Skeletal muscle satellite cell (primary cell): ENCODE measurements at regions not wholly inside any gene's neighbourhood (a gene's known extent, or its start where the extent isn't known, plus 50 kb on each side); places are given as distances from the start of the nearest gene placed in this dataset.
A peak's percentile ranks its signal among the peaks of the same experiment; 100 is the strongest.

Experiments
- H3K27me3 ChIP-seq: 2 replicates; pipeline ENCODE4 v1.7.0; 2013; ENCODE audit warnings: low read length; ENCODE audit not compliant: control insufficient read depth, insufficient read depth
- H3K36me3 ChIP-seq: 2 replicates; pipeline ENCODE4 v1.7.0; 2013; ENCODE audit warnings: mild to moderate bottlenecking, control low read depth, low read length; ENCODE audit not compliant: insufficient read depth
- H3K4me1 ChIP-seq: 2 replicates; pipeline ENCODE4 v1.7.0; 2013; ENCODE audit warnings: low read length; ENCODE audit not compliant: control insufficient read depth, insufficient read depth
- H3K4me2 ChIP-seq: 2 replicates; pipeline ENCODE4 v1.7.0; 2013; ENCODE audit warnings: mild to moderate bottlenecking, low read length
- H3K4me3 ChIP-seq: 2 replicates; pipeline ENCODE4 v1.7.0; 2013; ENCODE audit warnings: low read length
- H3K9ac ChIP-seq: 2 replicates; pipeline ENCODE4 v1.7.0; 2013; ENCODE audit warnings: mild to moderate bottlenecking, low read depth, low read length, moderate library complexity
- H3K9me3 ChIP-seq: replicated peaks from 2 replicates; pipeline ENCODE4 v1.7.0; 2013; ENCODE audit warnings: mild to moderate bottlenecking, control low read depth, low read length

DNA sequence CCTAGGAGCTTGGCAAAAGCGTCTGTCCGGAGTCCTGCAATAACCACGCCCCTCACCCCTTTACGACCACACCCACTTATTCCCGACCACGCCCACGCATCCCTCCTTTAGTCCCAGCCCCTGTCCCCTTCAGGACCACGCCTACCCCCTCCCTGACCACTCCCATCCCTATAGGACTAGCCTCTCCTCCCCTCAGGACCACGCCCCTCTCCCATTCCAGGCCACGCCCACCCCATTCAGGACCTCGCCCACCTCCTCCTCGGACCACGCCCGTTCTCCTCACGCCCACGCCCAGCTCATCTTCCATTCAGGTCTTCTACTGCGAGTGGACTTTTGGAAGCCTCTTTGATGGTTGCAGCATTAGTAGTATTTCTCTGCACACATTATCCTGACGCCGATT lies 131.2 kb upstream of the STX18 start:
- Histone ChIP-seq H3K4me2 (no peak overlapping the region), H3K4me1 (no peaks in the 10 kb centered on the region), H3K9ac (no peak overlapping the region), H3K27me3 (peaks cover 10% of the 10 kb centered on the region), H3K4me3 (no peak overlapping the region), H3K9me3 (no peaks in the 10 kb centered on the region), H3K36me3 (no peaks in the 10 kb centered on the region)

DNA sequence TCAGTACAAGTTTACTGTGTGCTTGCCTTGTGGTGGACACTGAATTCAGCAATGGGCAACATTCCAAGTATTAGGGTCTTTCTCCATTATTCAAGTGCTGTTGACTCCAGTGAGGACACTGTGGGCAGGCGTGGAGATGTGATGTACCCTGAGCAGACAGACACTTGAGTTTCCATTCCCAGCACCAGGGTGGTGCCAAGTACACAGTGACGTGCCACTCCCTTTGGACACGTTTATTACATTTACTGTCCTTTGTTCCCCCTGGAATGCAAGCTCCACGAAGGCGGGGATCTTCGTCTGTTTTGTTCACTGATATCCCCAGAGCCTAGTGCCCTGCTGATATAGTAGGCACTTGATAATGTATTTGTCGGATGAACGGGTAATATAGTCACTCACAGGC lies 130.6 kb upstream of the STX18 start:
- peaks cover 2% of the 10 kb centered on the region for H3K4me1 ChIP-seq
- no peaks in the 10 kb centered on the region for H3K36me3 ChIP-seq
- peaks cover 13% of the 10 kb centered on the region for H3K27me3 ChIP-seq
- H3K4me2 ChIP-seq = no peak overlapping the region
- no peak overlapping the region for H3K9ac ChIP-seq
- H3K9me3 ChIP-seq = no peaks in the 10 kb centered on the region
- H3K4me3 ChIP-seq = no peak overlapping the region

DNA sequence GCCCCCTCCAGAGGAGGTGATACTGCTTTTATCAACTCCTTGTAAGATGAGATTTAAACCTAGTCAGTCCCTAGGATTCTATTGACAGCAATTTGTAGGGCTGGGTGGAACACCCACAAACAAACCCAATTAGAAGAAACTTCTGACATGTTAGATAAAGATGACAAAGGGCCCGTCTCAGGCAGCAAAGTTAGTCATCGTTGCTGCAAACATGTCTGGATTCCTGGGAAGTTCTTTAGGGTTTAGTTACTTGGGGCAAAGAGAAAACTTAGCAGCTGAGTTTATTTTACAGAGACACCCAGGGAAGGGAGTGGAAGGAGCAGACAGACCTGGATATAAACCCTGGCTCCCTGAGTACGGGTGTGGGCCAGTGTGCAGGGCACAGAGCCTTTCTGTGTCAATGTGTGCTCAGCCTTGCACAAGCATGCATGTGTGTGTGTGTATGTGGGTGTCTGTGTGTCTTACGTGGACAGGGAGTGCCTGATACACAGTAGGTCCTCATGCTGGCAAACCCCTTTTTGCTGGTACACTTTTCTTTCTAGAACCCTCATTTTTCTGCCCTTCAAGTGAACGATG lies 130.0 kb upstream of the STX18 start:
- H3K27me3 ChIP-seq = peaks cover 13% of the 10 kb centered on the region
- H3K4me1 ChIP-seq = peaks cover 7% of the 10 kb centered on the region
- H3K9me3 ChIP-seq = no peaks in the 10 kb centered on the region
- no peaks in the 10 kb centered on the region for H3K36me3 ChIP-seq
- no peak overlapping the region for H3K4me3 ChIP-seq
- H3K9ac ChIP-seq = no peak overlapping the region
- H3K4me2 ChIP-seq = no peak overlapping the region

- Histone ChIP-seq H3K4me2 (no peak overlapping the region), H3K4me1 (peaks cover 7% of the 10 kb centered on the region), H3K9me3 (no peaks in the 10 kb centered on the region), H3K4me3 (no peak overlapping the region), H3K9ac (no peak overlapping the region), H3K27me3 (peaks cover 13% of the 10 kb centered on the region), H3K36me3 (no peaks in the 10 kb centered on the region)
These were observed 129.0 kb upstream of the STX18 start for GRCh38 chr4:4670869-4671268.

DNA sequence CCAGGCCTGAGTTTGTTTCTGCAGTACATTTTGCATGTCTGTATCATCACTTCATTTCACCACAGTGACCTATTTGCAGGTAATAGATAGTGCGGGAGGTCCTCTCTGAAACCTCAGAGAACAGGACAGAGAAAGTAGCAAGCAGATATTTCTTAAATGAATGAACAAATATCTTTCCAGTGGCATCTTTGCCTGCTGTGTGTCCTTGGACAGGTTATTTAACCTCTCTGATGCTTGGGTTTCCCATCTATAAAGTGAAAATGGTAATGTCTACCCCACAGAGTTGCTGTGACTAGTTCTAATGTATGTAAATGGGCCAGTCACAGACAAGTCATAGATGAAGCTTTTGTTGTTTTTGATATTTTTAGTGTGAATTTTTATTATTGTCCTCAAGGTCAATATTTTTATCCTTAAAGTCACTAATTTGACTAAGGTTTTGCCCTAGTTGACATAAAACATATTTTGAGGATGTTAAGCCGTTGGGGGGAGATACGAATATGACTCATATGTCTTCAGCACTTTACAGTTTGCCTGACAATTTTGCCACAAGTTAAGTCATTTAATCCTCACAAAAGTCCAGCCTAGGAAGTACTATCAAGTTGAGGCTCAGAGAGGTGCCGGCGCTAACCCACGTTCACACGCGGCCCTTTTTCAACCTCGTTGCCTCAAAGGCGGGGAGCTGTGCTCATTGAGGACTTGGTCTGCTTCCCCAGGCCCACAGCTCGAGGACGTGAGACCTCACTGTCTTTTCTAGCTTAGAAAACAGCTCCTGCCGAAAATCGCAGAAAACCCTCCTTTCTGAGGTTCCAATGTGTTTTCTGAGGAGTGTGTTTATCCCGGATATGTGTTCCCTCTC lies 126.7 kb upstream of the STX18 start:
- Histone ChIP-seq H3K27me3 (peaks cover 5% of the 10 kb centered on the region), H3K4me2 (no peak overlapping the region), H3K4me3 (no peak overlapping the region), H3K9ac (no peak overlapping the region), H3K36me3 (no peaks in the 10 kb centered on the region), H3K4me1 (peaks cover 7% of the 10 kb centered on the region), H3K9me3 (no peaks in the 10 kb centered on the region)

DNA sequence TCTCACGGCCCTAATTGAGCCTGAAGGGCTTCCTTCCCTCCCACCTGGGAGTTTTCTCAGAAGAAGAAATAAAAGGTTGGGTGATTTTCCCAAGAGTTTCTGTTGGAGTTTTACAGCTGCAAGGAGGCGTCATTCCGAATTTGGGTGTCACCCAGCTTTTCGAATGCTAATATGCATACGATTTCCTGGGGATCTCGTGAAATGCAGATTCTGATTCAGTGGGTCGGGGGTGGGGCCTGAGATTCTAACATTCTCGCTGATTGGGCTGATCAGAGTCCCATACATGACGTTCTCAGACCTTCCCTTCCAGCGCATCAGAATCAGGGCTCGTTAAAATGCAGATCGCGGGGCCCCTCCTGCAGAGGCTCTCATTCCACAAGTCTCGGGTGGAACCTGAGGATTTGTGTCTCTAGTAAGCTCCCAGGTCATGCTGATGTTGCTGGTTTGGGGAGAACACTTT lies 125.8 kb upstream of the STX18 start:
- Histone ChIP-seq H3K9ac (no peak overlapping the region), H3K36me3 (no peaks in the 10 kb centered on the region), H3K27me3 (peaks cover 5% of the 10 kb centered on the region), H3K4me1 (peaks cover 14% of the 10 kb centered on the region), H3K9me3 (no peaks in the 10 kb centered on the region), H3K4me3 (no peak overlapping the region), H3K4me2 (peak overlapping the region; percentile 31)

- no peak overlapping the region for H3K4me3 ChIP-seq
- no peaks in the 10 kb centered on the region for H3K36me3 ChIP-seq
- H3K9ac ChIP-seq = no peak overlapping the region
- no peaks in the 10 kb centered on the region for H3K9me3 ChIP-seq
- H3K4me2 ChIP-seq = peak overlapping the region; percentile 31
- peaks cover 5% of the 10 kb centered on the region for H3K27me3 ChIP-seq
- peaks cover 17% of the 10 kb centered on the region for H3K4me1 ChIP-seq
These were observed 125.1 kb upstream of the STX18 start for GRCh38 chr4:4666693-4667621.

DNA sequence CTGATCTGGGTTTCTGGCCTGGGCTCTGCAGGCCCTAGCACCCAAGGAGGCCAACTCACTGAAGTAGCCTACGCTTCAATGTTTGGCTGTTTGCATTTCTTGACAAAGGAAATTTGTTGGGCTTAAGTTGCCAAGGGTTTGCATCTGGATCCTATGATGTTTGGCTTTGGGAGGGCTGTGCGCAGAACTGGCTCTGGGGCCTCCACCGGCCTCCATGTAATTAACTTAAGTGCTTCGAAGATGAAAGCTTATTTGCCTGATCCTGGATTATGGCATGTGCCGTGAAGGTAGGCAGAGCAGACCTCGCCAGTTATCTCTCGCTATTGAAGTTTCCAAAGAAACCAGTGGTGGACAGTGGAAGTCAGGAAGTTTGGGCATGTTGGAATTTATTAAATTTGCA lies 124.3 kb upstream of the STX18 start:
- no peak overlapping the region for H3K9ac ChIP-seq
- H3K4me1 ChIP-seq = peaks cover 20% of the 10 kb centered on the region
- no peak overlapping the region for H3K4me2 ChIP-seq
- H3K4me3 ChIP-seq = no peak overlapping the region
- H3K36me3 ChIP-seq = no peaks in the 10 kb centered on the region
- no peaks in the 10 kb centered on the region for H3K9me3 ChIP-seq
- peaks cover 5% of the 10 kb centered on the region for H3K27me3 ChIP-seq

- H3K4me2 ChIP-seq = no peak overlapping the region
- no peaks in the 10 kb centered on the region for H3K9me3 ChIP-seq
- no peak overlapping the region for H3K4me3 ChIP-seq
- H3K27me3 ChIP-seq = peaks cover 5% of the 10 kb centered on the region
- H3K36me3 ChIP-seq = no peaks in the 10 kb centered on the region
- H3K9ac ChIP-seq = no peak overlapping the region
- H3K4me1 ChIP-seq = peaks cover 37% of the 10 kb centered on the region
These were observed 122.4 kb upstream of the STX18 start for GRCh38 chr4:4664234-4664633.

GRCh38 chr4:4663028-4663427 lies 121.2 kb upstream of the STX18 start:
- no peaks in the 10 kb centered on the region for H3K36me3 ChIP-seq
- peaks cover 3% of the 10 kb centered on the region for H3K27me3 ChIP-seq
- no peak overlapping the region for H3K4me2 ChIP-seq
- no peak overlapping the region for H3K9ac ChIP-seq
- H3K9me3 ChIP-seq = no peaks in the 10 kb centered on the region
- peaks cover 38% of the 10 kb centered on the region for H3K4me1 ChIP-seq
- H3K4me3 ChIP-seq = no peak overlapping the region

GRCh38 chr4:4662230-4662629 lies 120.4 kb upstream of the STX18 start:
- no peaks in the 10 kb centered on the region for H3K27me3 ChIP-seq
- H3K9ac ChIP-seq = no peak overlapping the region
- no peaks in the 10 kb centered on the region for H3K9me3 ChIP-seq
- no peaks in the 10 kb centered on the region for H3K36me3 ChIP-seq
- H3K4me3 ChIP-seq = no peak overlapping the region
- H3K4me2 ChIP-seq = no peak overlapping the region
- H3K4me1 ChIP-seq = peaks cover 34% of the 10 kb centered on the region
